ENCODE measurements at regions not wholly inside any gene's neighbourhood (a gene's known extent, or its start where the extent isn't known, plus 50 kb on each side); places are given as distances from the start of the nearest gene placed in this dataset.

DNA sequence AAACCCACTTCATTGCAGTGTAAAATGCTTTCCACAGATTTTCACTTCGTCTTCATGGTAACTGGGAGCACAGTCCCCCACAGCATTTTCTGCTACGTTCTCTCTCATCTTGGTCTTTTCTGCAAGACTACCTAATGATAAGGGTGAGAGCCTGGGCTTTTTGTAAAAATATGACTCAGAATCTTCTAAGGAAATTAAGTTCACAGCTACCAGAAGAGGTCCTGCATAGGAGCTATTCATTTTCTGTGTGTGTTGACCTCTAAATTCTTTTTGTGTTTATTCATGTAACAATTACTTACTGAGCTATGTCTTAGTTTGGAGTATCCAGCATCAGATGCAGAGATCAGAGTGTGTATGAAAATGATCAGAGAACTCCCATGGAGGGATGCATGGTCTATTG is 192.2 kb downstream of the CPEB2 start (continued):
- TF ChIP-seq, protein P1, sequence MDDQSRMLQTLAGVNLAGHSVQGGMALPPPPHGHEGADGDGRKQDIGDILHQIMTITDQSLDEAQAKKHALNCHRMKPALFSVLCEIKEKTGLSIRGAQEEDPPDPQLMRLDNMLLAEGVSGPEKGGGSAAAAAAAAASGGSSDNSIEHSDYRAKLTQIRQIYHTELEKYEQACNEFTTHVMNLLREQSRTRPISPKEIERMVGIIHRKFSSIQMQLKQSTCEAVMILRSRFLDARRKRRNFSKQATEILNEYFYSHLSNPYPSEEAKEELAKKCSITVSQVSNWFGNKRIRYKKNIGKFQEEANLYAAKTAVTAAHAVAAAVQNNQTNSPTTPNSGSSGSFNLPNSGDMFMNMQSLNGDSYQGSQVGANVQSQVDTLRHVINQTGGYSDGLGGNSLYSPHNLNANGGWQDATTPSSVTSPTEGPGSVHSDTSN (IDR thresholded peaks at IDR 0.05; ENCODE audit: insufficient replicate concordance, low read depth, low read length), result no peak
- TF ChIP-seq, protein P2, sequence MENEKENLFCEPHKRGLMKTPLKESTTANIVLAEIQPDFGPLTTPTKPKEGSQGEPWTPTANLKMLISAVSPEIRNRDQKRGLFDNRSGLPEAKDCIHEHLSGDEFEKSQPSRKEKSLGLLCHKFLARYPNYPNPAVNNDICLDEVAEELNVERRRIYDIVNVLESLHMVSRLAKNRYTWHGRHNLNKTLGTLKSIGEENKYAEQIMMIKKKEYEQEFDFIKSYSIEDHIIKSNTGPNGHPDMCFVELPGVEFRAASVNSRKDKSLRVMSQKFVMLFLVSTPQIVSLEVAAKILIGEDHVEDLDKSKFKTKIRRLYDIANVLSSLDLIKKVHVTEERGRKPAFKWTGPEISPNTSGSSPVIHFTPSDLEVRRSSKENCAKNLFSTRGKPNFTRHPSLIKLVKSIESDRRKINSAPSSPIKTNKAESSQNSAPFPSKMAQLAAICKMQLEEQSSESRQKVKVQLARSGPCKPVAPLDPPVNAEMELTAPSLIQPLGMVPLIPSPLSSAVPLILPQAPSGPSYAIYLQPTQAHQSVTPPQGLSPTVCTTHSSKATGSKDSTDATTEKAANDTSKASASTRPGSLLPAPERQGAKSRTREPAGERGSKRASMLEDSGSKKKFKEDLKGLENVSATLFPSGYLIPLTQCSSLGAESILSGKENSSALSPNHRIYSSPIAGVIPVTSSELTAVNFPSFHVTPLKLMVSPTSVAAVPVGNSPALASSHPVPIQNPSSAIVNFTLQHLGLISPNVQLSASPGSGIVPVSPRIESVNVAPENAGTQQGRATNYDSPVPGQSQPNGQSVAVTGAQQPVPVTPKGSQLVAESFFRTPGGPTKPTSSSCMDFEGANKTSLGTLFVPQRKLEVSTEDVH (IDR thresholded peaks at IDR 0.05; ENCODE audit: low read depth, partially characterized antibody), result no peak

DNA sequence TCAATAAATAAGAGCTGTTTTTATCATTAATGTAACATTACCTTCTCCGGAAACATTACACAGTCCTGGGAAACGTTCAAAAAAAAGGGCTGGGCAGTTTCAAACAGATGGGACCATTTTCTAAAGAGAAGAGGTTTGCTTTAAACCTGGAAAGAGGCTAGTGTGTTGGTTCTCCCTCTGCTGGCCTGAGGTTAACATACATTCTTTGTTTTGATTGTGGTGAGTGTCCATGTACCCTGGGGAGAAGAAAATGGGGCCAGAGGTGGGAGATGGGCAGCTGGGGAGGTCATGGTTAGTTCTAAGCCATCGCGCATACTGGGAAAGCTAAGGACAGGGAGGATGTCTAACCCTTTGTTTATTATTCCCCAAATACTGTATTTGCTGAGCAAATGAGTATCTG is 194.7 kb downstream of the CPEB2 start:
- no peak for ATAC-seq
- Histone ChIP-seq H3K4me3 (no peak overlapping the region), H2AFZ (ENCODE audit: control insufficient read depth, low read depth, low read length) (no peak overlapping the region), H3K9me3 (replicated peaks; ENCODE audit: control insufficient read depth, insufficient read depth, low read length) (no peaks in the 10 kb centered on the region), H3K27ac (ENCODE audit: control insufficient read depth, insufficient read depth) (no peak overlapping the region), H4K20me1 (ENCODE audit: control insufficient read depth, insufficient read depth) (no peaks in the 10 kb centered on the region), H3K4me1 (ENCODE audit: control insufficient read depth, insufficient read depth, low read length) (no peaks in the 10 kb centered on the region), H3K36me3 (ENCODE audit: control insufficient read depth in 2 of 2, insufficient read depth in 2 of 2, low read length in 1 of 2) (no peaks in the 10 kb centered on the region), H3K27me3 (replicated peaks in 1 of 2; ENCODE audit: control insufficient read depth in 2 of 2, insufficient read depth in 2 of 2, low read length in 1 of 2) (no peaks in the 10 kb centered on the region), H3K4me2 (ENCODE audit: control insufficient read depth, insufficient read depth) (no peak overlapping the region), H3K79me2 (ENCODE audit: control insufficient read depth, insufficient read depth, low read length) (no peaks in the 10 kb centered on the region), H3K9ac (ENCODE audit: control insufficient read depth, insufficient read depth, low read length) (no peak overlapping the region)
- WGBS (ENCODE audit: insufficient coverage, insufficient replicate concordance, low lambda C conversion rate, missing lambda C conversion rate), result 73% methylated on average over 4 of the region's 4 CpGs
- in situ Hi-C loops (cut with MboI), result no loop called here
- ChIA-PET CTCF (interaction anchor here (1.1 kb wide), 1 partner anchor 185 kb away, joined by 5 read pairs; no protein-coding TSS in a partner anchor), SMC1A (ENCODE audit: uncharacterized antibody, unreplicated experiment) (interaction anchor here (0.6 to 1.1 kb wide), 2 partner anchors 15 to 1452 kb away, joined by 3 to 4 read pairs; no protein-coding TSS in a partner anchor), RAD21 (ENCODE audit: unreplicated experiment) (no interaction called here), POLR2A (no interaction called here)
- DNase-seq (ENCODE audit: low read depth, low spot score), result no peak
- intact Hi-C loops (cut with micrococcal nuclease; ENCODE audit: unreplicated experiment), result no loop called here
- no peak for FAIRE-seq
- BruUV-seq (replicated peaks), result no TSS peak
- TF ChIP-seq, protein P3, sequence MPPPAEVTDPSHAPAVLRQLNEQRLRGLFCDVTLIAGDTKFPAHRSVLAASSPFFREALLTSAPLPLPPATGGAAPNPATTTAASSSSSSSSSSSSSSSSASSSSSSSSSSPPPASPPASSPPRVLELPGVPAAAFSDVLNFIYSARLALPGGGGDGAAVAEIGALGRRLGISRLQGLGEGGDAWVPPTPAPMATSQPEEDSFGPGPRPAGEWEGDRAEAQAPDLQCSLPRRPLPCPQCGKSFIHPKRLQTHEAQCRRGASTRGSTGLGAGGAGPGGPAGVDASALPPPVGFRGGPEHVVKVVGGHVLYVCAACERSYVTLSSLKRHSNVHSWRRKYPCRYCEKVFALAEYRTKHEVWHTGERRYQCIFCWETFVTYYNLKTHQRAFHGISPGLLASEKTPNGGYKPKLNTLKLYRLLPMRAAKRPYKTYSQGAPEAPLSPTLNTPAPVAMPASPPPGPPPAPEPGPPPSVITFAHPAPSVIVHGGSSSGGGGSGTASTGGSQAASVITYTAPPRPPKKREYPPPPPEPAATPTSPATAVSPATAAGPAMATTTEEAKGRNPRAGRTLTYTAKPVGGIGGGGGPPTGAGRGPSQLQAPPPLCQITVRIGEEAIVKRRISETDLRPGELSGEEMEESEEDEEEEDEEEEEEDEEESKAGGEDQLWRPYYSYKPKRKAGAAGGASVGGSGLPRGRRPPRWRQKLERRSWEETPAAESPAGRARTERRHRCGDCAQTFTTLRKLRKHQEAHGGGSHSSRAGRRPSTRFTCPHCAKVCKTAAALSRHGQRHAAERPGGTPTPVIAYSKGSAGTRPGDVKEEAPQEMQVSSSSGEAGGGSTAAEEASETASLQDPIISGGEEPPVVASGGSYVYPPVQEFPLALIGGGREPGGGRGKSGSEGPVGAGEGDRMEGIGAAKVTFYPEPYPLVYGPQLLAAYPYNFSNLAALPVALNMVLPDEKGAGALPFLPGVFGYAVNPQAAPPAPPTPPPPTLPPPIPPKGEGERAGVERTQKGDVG (CRISPR knock-in tag; IDR thresholded peaks at IDR 0.05), result no peak
- TF ChIP-seq CBX3 (IDR thresholded peaks at IDR 0.05; ENCODE audit: borderline replicate concordance, low read depth), result no peak
- no peak for TF ChIP-seq ESRRA (IDR thresholded peaks at IDR 0.05; ENCODE audit: low read length)
- no peak for TF ChIP-seq SREBF2 (IDR thresholded peaks at IDR 0.05; ENCODE audit: low read length)
- TF ChIP-seq WRNIP1 (IDR thresholded peaks at IDR 0.05; ENCODE audit: borderline replicate concordance, low read depth, low read length), result no peak
- no peak for TF ChIP-seq RB1 (IDR thresholded peaks at IDR 0.05; ENCODE audit: borderline replicate concordance)
- no peak for TF ChIP-seq SP1 (IDR thresholded peaks at IDR 0.05; ENCODE audit: low read depth, low read length)
- no peak for TF ChIP-seq TBL1XR1 (IDR thresholded peaks at IDR 0.05; ENCODE audit: low read depth, low read length)
- TF ChIP-seq CREM (IDR thresholded peaks at IDR 0.05; ENCODE audit: low read depth), result no peak
- no peak for TF ChIP-seq SMAD1 (IDR thresholded peaks at IDR 0.05; ENCODE audit: low read depth, partially characterized antibody)
- no peak for TF ChIP-seq IRF4 (IDR thresholded peaks at IDR 0.05; ENCODE audit: low read depth, low read length)
- no peak for TF ChIP-seq RCOR1 (conservative IDR thresholded peaks at IDR 0.05; ENCODE audit: low read depth, low read length)
